HepG2 (cell line): ENCODE measurements at regions not wholly inside any gene's neighbourhood (a gene's known extent, or its start where the extent isn't known, plus 50 kb on each side); places are given as distances from the start of the nearest gene placed in this dataset.

Experiments used
- ATAC-seq: fragments of 200-7000 bp; cut with Tn5 transposase; 3 replicates; pipeline ENCODE4 v1.9.1; 2020; ENCODE audit warnings: mild to moderate bottlenecking, moderate library complexity
- BruUV-seq: library from RNA; stranded (reverse); fragments of 400-500 nt; replicated peaks from 2 replicates; lab custom pipeline; 2021; lab: Mats Ljungman, UMichigan
- CTCF ChIA-PET: fragments of 300-600 bp; formaldehyde crosslinking; extraction: SDS; loops from one replicate; lab custom pipeline; 2021; ENCODE audit warnings: low total read pairs, inconsistent platforms, low intra/inter-chr PET ratio; lab: Yijun Ruan, JAX
- POLR2A ChIA-PET: fragments of 350-600 bp; sonication (Branson Sonifier 250); formaldehyde crosslinking; loops from one replicate; lab custom pipeline; 2020; ENCODE audit warnings: antibody characterized with exemption, inconsistent platforms; lab: Yijun Ruan, JAX
- DNase-seq: peaks from one replicate; pipeline ENCODE4 v3.0.0-alpha.2; 2015; ENCODE audit warnings: low spot score
- FAIRE-seq: peaks from 3 replicates; lab custom pipeline; 2011; peaks lifted over from hg19 to GRCh38; lab: Jason Lieb, UNC
- H2AFZ ChIP-seq: one replicate; pipeline ENCODE4 v1.6.1; 2011; ENCODE audit warnings: low read length, inconsistent platforms
- H3K27ac ChIP-seq: fragments of 300-600 bp; 3 replicates; pipeline ENCODE4 v1.8.0; 2011; ENCODE audit warnings: mixed run types, mild to moderate bottlenecking, mixed read lengths, low read length, inconsistent platforms; ENCODE audit not compliant: insufficient read depth; ENCODE audit errors: extremely low read length
- H3K27me3 ChIP-seq, 2 experiments: fragments of 200-600 bp in 1 of 2; 2 replicates in 1 of 2; 3 replicates in 1 of 2; pipeline versions ENCODE4 v1.6.0 to v1.8.0; 2011; ENCODE audit warnings: low read length in 2 of 2, mild to moderate bottlenecking in 2 of 2, moderate library complexity in 2 of 2, inconsistent platforms in 1 of 2; ENCODE audit not compliant: insufficient read depth in 2 of 2, control insufficient read depth in 1 of 2
- H3K36me3 ChIP-seq, 2 experiments: fragments of 200-600 bp in 1 of 2; replicated peaks in 1 of 2; 2 replicates in 1 of 2; 3 replicates in 1 of 2; pipeline versions ENCODE4 v1.5.1 to v1.8.0; 2011; ENCODE audit warnings: low read length in 2 of 2, inconsistent platforms in 1 of 2; ENCODE audit not compliant: insufficient read depth in 2 of 2, control insufficient read depth in 1 of 2
- H3K4me1 ChIP-seq: 2 replicates; pipeline ENCODE4 v1.5.1; 2012; ENCODE audit warnings: low read length, inconsistent platforms; ENCODE audit not compliant: insufficient read depth
- H3K4me2 ChIP-seq: 2 replicates; pipeline ENCODE4 v1.6.0; 2011; ENCODE audit warnings: low read depth, low read length, inconsistent platforms
- H3K4me3 ChIP-seq, 3 experiments: fragments of 200-600 bp in 1 of 3; sonication (generic), shearing (Covaris generic) in 1 of 3; replicated peaks in 1 of 3; 2 replicates each; pipeline ENCODE4 v1.5.1; 2011 to 2016; ENCODE audit warnings: low read length in 3 of 3, inconsistent platforms in 2 of 3, low read depth in 2 of 3, mild to moderate bottlenecking in 2 of 3, control low read depth in 1 of 3, mixed read lengths in 1 of 3; ENCODE audit not compliant: insufficient read depth in 1 of 3
- H3K79me2 ChIP-seq: one replicate; pipeline ENCODE4 v1.6.1; 2011; ENCODE audit warnings: low read length, inconsistent platforms; ENCODE audit not compliant: insufficient read depth
- H3K9ac ChIP-seq: 2 replicates; pipeline ENCODE4 v1.6.0; 2011; ENCODE audit warnings: mild to moderate bottlenecking, low read depth, low read length, inconsistent platforms; ENCODE audit not compliant: insufficient read depth
- H3K9me3 ChIP-seq: 2 replicates; pipeline ENCODE4 v1.5.1; 2012; ENCODE audit warnings: mild to moderate bottlenecking, low read length
- H4K20me1 ChIP-seq: 2 replicates; pipeline ENCODE4 v1.6.0; 2011; ENCODE audit warnings: inconsistent platforms, mild to moderate bottlenecking, low read length, moderate library complexity; ENCODE audit not compliant: insufficient read depth
- BCLAF1 ChIP-seq: fragments of 450-650 bp; IDR thresholded peaks from 2 replicates; pipeline ENCODE4 v1.6.1; 2017; ENCODE audit warnings: mild to moderate bottlenecking
- CC2D1A ChIP-seq: sonication (generic); formaldehyde crosslinking; IDR thresholded peaks from 2 replicates; pipeline ENCODE4 v1.8.1; 2023; ENCODE audit warnings: mild to moderate bottlenecking, missing genetic modification reagents
- FOXM1 ChIP-seq: sonication (generic); formaldehyde crosslinking; IDR thresholded peaks from 2 replicates; pipeline ENCODE4 v1.5.0; 2020; ENCODE audit warnings: missing genetic modification reagents
- GPN1 ChIP-seq: sonication (generic); formaldehyde crosslinking; IDR thresholded peaks from 2 replicates; pipeline ENCODE4 v1.5.1; 2020; ENCODE audit warnings: missing genetic modification reagents, borderline replicate concordance
- JUNB ChIP-seq: sonication (generic); formaldehyde crosslinking; IDR thresholded peaks from 2 replicates; pipeline ENCODE4 v1.8.0; 2022; ENCODE audit warnings: missing genetic modification reagents, mild to moderate bottlenecking, borderline replicate concordance
- MEIS1 ChIP-seq: sonication (generic); formaldehyde crosslinking; IDR thresholded peaks from 2 replicates; pipeline ENCODE4 v1.9.0; 2021; ENCODE audit warnings: mild to moderate bottlenecking, missing genetic modification reagents, moderate library complexity, borderline replicate concordance
- MIER2 ChIP-seq: IDR thresholded peaks from 2 replicates; pipeline ENCODE4 v1.6.1; 2016; ENCODE audit warnings: missing biosample characterization, missing genetic modification reagents
- NR2C2 ChIP-seq: sonication (generic); formaldehyde crosslinking; IDR thresholded peaks from 2 replicates; pipeline ENCODE4 v1.4.0; 2020; ENCODE audit warnings: missing genetic modification reagents, mild to moderate bottlenecking, moderate library complexity, borderline replicate concordance
- RFXANK ChIP-seq: IDR thresholded peaks from 2 replicates; pipeline ENCODE4 v1.6.1; 2016
- TAF15 ChIP-seq: fragments of 200-400 bp; formaldehyde crosslinking; IDR thresholded peaks from one replicate; pipeline ENCODE4 v1.6.1; 2018; ENCODE audit warnings: mild to moderate bottlenecking, low read depth, low read length; ENCODE audit not compliant: poor library complexity, severe bottlenecking
- THAP7 ChIP-seq: sonication (generic); formaldehyde crosslinking; IDR thresholded peaks from 2 replicates; pipeline ENCODE4 v1.8.1; 2023; ENCODE audit warnings: mild to moderate bottlenecking, missing genetic modification reagents
- ZBTB7A ChIP-seq: sonication (generic); formaldehyde crosslinking; IDR thresholded peaks from 2 replicates; pipeline ENCODE4 v1.8.0; 2022; ENCODE audit warnings: mild to moderate bottlenecking, missing genetic modification reagents
- ZMYM2 ChIP-seq: sonication (generic); formaldehyde crosslinking; IDR thresholded peaks from 2 replicates; pipeline ENCODE4 v1.8.0; 2022; ENCODE audit warnings: mild to moderate bottlenecking, missing genetic modification reagents
- ZNF101 ChIP-seq: sonication (generic); formaldehyde crosslinking; IDR thresholded peaks from 2 replicates; pipeline ENCODE4 v1.4.0; 2020; ENCODE audit warnings: mild to moderate bottlenecking, low read depth, missing genetic modification reagents, borderline replicate concordance
- ZNF879 ChIP-seq: sonication (generic); formaldehyde crosslinking; IDR thresholded peaks from 2 replicates; pipeline ENCODE4 v1.8.1; 2023; ENCODE audit warnings: missing genetic modification reagents
- WGBS: methylation state at CpG from one replicate; pipeline ENCODE4 v1.1.6; 2017; ENCODE audit warnings: low lambda C conversion rate; 5-methylcytosine and 5-hydroxymethylcytosine counted together
- in situ Hi-C: cut with HindIII; loops from 2 replicates; pipeline ENCODE4 v1.10.0; 2017; ENCODE audit warnings: low pct_unique_long_range_greater_than_20kb; ENCODE audit not compliant: extremely low pct_ligation_motif_present
- intact Hi-C: fragments of 100-400 bp; cut with micrococcal nuclease; formaldehyde crosslinking; loops from one replicate; pipeline ENCODE4 v1.10.0; 2022; ENCODE audit not compliant: unreplicated experiment

DNA sequence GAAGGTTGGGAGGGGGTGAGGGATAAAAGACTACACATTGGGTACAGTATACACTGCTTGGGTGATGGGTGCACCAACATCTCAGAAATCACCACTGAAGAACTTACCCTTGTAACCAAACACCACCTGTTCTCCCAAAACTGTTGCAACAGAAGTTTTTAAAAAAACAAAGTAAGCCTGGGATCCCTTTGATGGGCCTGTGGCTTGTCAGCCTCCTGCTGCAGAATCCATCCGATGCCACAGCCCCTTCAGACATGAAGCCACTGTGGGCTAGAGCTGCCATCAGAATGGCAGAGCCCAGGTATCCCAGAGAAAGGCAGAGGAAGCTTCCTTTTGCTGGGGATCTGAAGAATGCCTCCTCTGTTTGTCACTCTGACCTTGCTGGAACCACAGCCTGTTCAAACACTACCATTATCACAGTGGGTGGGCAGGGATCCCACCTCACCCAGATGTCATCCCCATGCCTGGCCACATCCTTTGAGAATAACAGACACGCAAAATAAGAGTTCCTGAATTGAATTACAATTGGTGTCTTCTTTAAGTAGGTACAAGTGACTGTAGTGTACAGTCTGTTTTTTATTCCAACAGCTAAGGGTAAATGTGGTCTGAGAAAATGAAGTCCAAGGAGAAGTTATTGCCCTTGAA, 78.1 kb upstream of the DIRAS2 start:
- DNase-seq (no peak), ATAC-seq (no peak), FAIRE-seq (no peak)
- TF ChIP-seq ZBTB7A (CRISPR knock-in tag): no peak
- no peak for TF ChIP-seq ZNF101
- TF ChIP-seq ZMYM2 (CRISPR knock-in tag): no peak
- TF ChIP-seq BCLAF1: no peak
- TF ChIP-seq FOXM1 (CRISPR knock-in tag): no peak
- no peak for TF ChIP-seq NR2C2 (CRISPR knock-in tag)
- TF ChIP-seq RFXANK (CRISPR knock-in tag): no peak
- TF ChIP-seq MIER2 (CRISPR knock-in tag): no peak
- no peak for TF ChIP-seq THAP7 (CRISPR knock-in tag)
- TF ChIP-seq GPN1 (CRISPR knock-in tag): no peak
- TF ChIP-seq TAF15: no peak
- TF ChIP-seq JUNB: no peak
- TF ChIP-seq ZNF879: no peak
- TF ChIP-seq CC2D1A (CRISPR knock-in tag): no peak
- TF ChIP-seq MEIS1: no peak
- BruUV-seq: no TSS peak
- Histone ChIP-seq H3K27me3 (peaks cover 1 to 17% of the 10 kb centered on the region in 2 experiments; a peak in 2 of 5 replicates), H3K36me3 (no peaks in the 10 kb centered on the region), H3K79me2 (no peaks in the 10 kb centered on the region), H3K9ac (no peak overlapping the region), H3K4me3 (no peak overlapping the region), H3K27ac (no peak overlapping the region), H3K4me2 (no peak overlapping the region), H3K9me3 (no peaks in the 10 kb centered on the region), H3K4me1 (no peaks in the 10 kb centered on the region), H4K20me1 (no peaks in the 10 kb centered on the region), H2AFZ (no peak overlapping the region)
- 4% methylated on average over 2 of the region's 2 CpGs for WGBS
- CTCF ChIA-PET: no interaction called here
- POLR2A ChIA-PET: no interaction called here
- intact Hi-C loops: no loop called here
- in situ Hi-C loops: no loop called here
